Stimulated activated CD8-positive, alpha-beta memory T cell treated with anti-CD3 and anti-CD28 coated beads, Interleukin-12 subunit alpha, Interleukin-12 subunit beta, amount 100 ng/mL, for 24 hours (primary cell): ENCODE measurements at regions not wholly inside any gene's neighbourhood (a gene's known extent, or its start where the extent isn't known, plus 50 kb on each side); places are given as distances from the start of the nearest gene placed in this dataset.
"Not testable (repeated sequence)": the region's sequence is repeated elsewhere in the genome, so short reads cannot be mapped to it uniquely, and the experiment has no call there.

Experiments used
- DNase-seq: peaks from one replicate; pipeline ENCODE4 v3.0.0-alpha.2; 2020; ENCODE audit errors: extremely low read depth

DNA sequence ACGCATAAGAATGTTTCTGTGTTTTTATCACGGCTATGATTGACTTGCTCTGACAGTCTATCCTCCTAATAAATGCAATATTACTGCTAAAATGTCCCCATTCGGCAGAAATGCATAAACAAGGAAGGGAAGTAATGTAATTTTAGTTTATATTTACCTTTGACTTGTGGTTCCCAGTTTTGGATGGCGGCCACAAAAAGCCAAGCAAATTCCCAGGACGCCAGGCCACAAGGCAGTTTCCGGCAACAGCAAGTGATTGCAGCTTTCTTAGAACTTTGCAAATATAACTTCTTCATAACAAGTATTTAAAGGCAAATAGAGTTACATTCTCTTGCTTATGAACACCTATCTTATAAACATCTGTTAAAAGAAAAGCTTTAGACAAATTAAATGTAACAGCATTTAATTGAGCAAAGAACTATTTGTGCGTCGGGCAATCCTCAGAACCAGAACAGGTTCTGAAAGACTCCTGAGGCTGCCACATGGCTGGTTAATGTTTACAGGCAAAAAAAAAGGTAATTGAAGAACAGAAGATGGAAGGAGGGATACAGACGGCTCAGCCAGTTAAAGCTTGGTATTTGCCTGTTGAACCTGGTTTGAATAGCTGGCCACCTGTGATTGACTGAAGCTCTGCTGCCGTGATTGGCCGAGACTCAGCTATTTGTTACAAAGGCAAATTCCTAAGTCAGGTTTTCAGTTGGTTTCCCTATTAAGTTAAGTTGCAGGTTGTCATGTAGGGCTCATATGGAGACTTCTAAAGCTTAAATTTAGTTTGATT, 80.8 kb downstream of the C21orf91 start:
- DNase-seq = no peak

DNA sequence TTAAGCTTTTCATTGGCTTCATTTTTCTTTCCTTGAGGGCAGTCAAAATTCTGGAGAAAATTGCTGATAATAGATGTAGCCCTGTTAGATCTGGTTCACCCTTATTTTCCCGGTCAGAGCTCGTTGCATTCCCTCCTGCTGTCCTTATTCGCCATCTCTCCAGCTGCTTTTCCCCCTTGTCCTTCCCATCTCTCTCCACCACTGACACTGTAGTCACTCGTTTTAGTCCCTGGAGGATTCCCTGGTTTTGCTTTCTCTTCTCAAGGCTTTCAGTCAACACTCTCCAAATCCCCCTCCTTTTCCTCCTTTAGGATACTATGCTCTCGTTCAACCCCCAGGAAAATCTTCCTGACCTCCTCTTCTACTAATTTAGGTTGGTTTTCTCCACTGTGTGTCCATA, 83.1 kb downstream of the C21orf91 start:
- DNase-seq = no peak

DNA sequence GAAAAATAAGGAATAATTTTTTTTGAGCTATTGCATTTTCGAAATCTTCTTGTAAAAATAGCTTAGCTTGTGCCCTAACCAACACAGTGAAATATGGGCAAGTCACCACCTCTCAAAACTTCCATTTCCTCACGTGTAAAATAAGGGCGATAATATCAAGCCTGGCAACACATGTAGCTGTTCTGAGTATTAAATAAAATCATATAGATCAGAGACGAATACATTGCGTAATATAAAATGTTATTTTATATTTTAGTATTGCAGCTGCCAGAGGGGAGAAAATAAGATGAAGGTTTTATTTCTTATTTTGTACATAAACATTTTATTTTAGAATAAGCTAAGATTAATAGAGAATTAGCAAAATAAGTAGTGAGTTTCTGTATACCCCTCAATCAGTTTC, 85.9 kb downstream of the C21orf91 start:
- DNase-seq = no peak

- no peak for DNase-seq
These were observed 86.8 kb downstream of the C21orf91 start for GRCh38 chr21:17732306-17732705.

GRCh38 chr21:17731554-17731953, 87.6 kb downstream of the C21orf91 start:
- no peak for DNase-seq

- DNase-seq = no peak
These were observed 88.4 kb downstream of the C21orf91 start for GRCh38 chr21:17730782-17731181.

- no peak for DNase-seq
These were observed 89.7 kb downstream of the C21orf91 start for GRCh38 chr21:17729455-17729854.

- no peak for DNase-seq
These were observed 91.8 kb downstream of the C21orf91 start for GRCh38 chr21:17727361-17727760.

- DNase-seq = no peak
These were observed 92.9 kb downstream of the C21orf91 start for GRCh38 chr21:17726047-17726829.

- DNase-seq = no peak
These were observed 93.8 kb downstream of the C21orf91 start for GRCh38 chr21:17725339-17725738.

DNA sequence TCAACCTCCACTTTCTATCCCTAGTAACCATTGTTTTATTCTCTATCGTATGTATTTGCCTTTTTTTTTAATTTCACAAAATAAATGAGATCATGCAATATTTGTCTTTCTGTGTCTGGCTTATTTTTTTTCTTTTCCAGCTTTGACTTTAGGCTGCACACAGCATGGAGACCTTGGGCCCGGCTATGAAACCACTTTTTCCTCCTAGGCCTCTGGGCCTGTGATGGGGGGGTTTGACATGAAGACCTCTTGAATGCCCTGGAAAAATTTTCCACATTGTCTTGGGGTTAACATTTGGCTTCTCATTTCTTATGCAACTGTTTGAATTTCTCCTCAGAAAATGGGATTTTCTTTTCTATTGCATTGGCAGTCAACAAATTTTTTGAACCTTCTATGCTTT, 100.2 kb upstream of the BTG3 start:
- DNase-seq = no peak

DNA sequence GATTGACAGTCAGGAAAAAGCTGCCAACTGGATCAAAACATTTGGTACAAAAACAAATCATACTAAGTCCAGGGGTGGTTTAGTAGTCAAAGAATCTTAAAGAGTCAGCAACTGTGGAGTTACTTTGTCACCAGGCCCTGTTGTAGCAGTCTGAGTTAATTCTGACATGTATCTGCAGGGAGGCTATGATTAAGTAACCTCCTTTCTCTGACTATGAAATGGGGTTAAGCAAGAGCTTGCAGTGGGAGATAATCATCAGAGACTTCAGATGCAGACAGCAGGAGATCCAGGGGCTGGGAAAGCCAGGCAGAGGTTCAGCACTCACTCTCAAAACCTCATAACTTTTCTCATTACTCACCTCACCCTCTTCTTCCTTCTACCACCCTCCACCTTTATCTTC, 99.2 kb upstream of the BTG3 start:
- DNase-seq = no peak

DNA sequence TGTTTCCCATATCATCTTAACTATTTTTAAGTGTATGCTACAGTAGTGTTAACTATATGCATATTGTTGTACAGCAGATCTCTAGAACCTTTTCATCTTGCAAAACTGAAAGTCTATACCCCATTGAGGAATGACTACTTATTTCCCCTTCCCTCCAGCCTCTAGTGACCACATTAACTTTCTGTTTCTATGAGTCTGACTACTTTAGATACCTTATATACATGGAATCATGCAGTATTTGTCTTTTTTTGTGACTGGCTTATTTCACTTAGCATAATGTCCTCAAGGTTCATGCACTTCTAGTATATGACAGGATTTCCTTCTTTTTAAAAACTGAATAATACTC, 96.5 kb upstream of the BTG3 start:
- DNase-seq = no peak

DNA sequence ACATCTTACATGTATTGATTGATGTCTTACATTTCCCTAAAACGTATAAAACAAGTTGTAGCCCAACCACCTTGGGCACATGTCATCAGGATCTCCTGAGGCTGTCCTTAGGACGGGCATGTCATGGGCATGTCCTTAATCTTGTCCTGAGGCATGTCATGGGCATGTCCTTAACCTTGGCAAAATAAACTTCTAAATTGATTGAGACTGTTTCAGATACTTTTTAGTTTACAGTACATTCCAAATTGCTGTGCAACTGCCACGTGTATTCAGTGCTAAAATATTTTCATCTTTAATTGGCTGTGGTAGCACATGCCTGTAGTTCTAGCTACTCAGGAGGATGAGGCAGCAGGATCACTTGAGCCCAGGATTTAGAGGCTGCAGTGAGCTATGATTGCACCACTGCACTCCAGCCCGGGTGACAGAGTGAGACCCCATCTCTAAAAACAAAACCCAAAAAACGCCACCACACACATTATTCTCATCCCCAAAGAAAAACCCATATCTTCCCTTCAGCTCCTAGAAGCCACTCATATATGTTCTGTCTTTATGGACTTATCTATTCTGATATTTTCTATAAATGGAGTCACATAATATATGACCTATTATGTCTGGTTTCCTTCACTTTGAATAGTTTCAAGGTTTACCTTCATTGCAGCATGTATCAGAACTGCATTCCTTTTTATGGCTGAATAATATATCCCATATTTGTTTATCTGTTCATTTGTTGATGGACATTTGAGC, 96.0 kb upstream of the BTG3 start:
- DNase-seq = no peak

DNA sequence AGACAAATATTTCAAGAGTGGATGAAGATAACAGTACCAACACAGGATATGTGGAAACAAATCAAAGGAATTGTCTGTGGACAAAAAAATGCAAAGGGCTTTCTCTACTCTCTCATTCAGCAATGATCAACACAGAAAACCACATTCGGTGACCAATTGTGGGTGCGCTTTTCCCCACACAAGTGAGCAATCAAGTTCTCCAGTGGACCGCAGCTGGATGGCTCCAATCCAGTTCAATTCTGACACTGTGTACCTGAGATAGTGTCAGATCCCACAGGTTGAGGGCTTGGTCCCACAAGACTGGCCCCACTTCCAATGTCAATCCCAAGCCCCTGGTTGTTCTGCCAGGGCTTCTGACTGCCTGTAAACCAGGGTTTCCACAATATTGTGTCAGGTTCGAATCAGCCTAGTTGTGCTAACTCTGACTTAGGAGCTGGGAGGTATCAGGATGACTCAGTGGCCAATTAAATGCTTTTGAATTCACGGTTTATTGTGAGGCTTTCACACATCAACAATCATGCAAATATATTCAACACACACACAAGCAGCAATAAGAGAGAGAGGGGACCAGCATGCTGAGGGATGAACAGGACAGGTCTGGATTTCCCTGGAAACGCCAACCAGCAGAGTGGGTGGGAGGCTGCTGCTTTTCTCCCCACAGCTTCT, 87.0 kb upstream of the BTG3 start:
- no peak for DNase-seq

DNA sequence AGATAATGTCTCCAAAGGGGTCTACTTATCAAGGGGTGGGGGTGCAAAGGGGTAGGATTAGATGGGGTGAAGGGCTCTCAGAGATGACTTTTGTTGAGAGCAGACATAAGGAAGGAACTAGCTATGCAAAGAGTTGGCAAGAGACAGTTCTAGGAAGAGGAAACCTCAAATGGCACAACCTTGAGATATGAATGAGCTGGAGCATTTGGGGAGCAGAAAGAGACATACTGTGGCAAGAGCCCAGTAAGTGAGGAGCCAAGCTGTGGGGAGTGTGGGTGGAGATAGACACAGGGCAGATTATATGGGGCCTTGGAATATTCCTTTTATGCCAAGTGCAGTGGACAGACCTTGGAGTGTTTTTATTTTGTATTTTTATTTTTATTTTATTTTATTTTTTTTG, 84.8 kb upstream of the BTG3 start:
- no peak for DNase-seq

- DNase-seq = not testable (repeated sequence)
These were observed 81.7 kb upstream of the BTG3 start for GRCh38 chr21:17694416-17694815.

DNA sequence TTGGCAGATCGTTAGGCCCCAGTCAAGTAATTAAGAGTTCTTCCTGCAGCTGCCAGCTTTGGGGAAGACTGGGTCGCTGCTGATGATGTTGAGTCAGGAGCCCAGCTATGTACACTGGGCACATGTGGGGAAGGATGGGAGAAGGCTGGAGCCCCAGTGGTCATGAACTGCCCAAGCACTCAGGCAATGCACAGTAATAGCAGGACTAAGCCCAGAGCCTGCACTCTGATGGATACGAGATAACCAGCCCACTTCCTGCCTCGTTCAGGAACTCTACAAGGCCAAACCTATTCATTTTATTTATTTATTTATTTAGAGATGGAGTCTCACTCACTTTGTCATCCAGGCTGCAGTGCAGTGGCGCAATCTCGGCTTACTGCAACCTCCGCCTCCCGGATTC, 81.1 kb upstream of the BTG3 start:
- no peak for DNase-seq

GRCh38 chr21:17690078-17690494, 77.4 kb upstream of the BTG3 start:
- DNase-seq = no peak

DNA sequence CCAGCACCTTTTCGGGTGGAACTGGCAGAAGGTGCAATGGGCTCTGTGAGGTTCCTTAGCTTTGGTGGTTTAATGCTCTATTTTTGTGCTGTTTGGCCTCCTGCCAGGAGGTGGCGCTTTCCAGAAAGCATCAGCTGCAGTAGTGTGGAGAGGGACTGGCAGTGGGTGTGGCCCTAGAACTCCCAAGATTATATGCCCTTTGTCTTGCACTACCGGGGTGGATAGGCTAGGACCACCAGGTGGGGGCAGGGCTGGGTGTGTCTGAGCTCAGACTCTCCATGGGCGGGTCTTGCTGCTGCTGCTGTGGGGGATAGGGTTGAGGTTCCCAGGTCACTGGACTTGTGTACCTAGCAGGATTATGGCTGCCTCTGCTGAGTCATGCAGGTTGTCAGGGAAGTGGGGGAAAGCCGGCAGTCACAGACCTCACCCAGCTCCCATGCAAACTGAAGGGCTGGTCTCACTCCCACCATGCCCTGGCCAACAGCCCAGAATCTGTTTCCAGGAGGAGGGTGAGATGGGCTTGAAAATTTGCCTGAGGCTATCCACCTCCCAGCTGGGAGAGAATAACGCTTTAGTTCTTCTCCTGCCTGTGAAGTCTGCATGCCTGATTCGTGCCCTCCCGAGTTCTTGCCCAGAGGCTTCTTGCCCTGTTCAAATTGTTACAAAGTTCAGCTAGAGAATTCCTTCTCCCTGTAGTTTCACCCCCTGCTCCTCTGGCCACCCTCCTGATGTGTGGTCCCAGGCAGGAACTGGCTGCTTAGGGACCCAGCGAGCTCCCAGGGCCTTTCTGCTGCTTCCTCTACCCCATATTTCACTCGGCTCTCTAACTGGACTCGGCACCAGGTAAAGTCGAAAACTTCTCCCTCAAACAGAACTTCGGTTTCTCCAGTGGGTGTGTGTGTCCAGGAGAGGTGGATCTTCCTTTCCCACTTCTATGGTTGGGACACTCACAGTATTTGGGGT, 76.5 kb upstream of the BTG3 start:
- peak; percentile 21 for DNase-seq

- no peak for DNase-seq
These were observed 70.2 kb upstream of the BTG3 start for GRCh38 chr21:17682924-17683323.
